ENCODE measurements at regions not wholly inside any gene's neighbourhood (a gene's known extent, or its start where the extent isn't known, plus 50 kb on each side); places are given as distances from the start of the nearest gene placed in this dataset.

GRCh38 chr1:191857600-191857999 lies 300.7 kb upstream of the RGS18 start:
- H3K36me3 ChIP-seq (ENCODE audit: control insufficient read depth, insufficient read depth, low read length): no peaks in the 10 kb centered on the region
- H3K27me3 ChIP-seq (ENCODE audit: control insufficient read depth, insufficient read depth, low read length): no peaks in the 10 kb centered on the region
- Mint-ChIP-seq H3K4me3 (no peak overlapping the region), H3K4me1 (no peaks in the 10 kb centered on the region), H3K27me3 (ENCODE audit: low read depth in 2 of 2) (no peaks in the 10 kb centered on the region), H3K9me3 (peaks cover 11 to 16% of the 10 kb centered on the region in 2 donors), H3K36me3 (peaks cover 18% of the 10 kb centered on the region), H3K27ac (no peak overlapping the region)
- DNase-seq: no peak
- no CpG with 5 or more reads among the region's 1 CpG for WGBS (ENCODE audit: insufficient coverage)
- intact Hi-C loops (cut with micrococcal nuclease): no loop called here
- no peaks in the 10 kb centered on the region for H3K4me1 ChIP-seq (ENCODE audit: control insufficient read depth, insufficient read depth, low read length)
- no peak for ATAC-seq
- no peaks in the 10 kb centered on the region for H3K9me3 ChIP-seq (ENCODE audit: control insufficient read depth, insufficient read depth, low read length)
- H3K4me3 ChIP-seq (ENCODE audit: low read length): no peak overlapping the region
- no peak for TF ChIP-seq CTCF (IDR thresholded peaks at IDR 0.05)
- H3K27ac ChIP-seq (ENCODE audit: low read length): no peak overlapping the region

GRCh38 chr1:191865479-191865878 lies 292.8 kb upstream of the RGS18 start:
- no peak for ATAC-seq
- Histone ChIP-seq H3K36me3 (ENCODE audit: control insufficient read depth, insufficient read depth, low read length) (no peaks in the 10 kb centered on the region), H3K4me3 (ENCODE audit: low read length) (no peak overlapping the region), H3K4me1 (ENCODE audit: control insufficient read depth, insufficient read depth, low read length) (no peaks in the 10 kb centered on the region), H3K9me3 (ENCODE audit: control insufficient read depth, insufficient read depth, low read length) (no peaks in the 10 kb centered on the region), H3K27ac (ENCODE audit: low read length) (no peak overlapping the region), H3K27me3 (ENCODE audit: control insufficient read depth, insufficient read depth, low read length) (no peaks in the 10 kb centered on the region)
- no peaks in the 10 kb centered on the region for H3K27me3 Mint-ChIP-seq (ENCODE audit: low read depth in 2 of 2)
- H3K4me1 Mint-ChIP-seq: no peaks in the 10 kb centered on the region
- no peak overlapping the region for H3K4me3 Mint-ChIP-seq
- no peak for DNase-seq
- no peak for TF ChIP-seq CTCF (IDR thresholded peaks at IDR 0.05)
- peaks cover 15 to 21% of the 10 kb centered on the region in 2 donors for H3K9me3 Mint-ChIP-seq
- intact Hi-C loops (cut with micrococcal nuclease): no loop called here
- 78% methylated on average over 5 of the region's 6 CpGs for WGBS (ENCODE audit: insufficient coverage)
- no peak overlapping the region for H3K27ac Mint-ChIP-seq
- H3K36me3 Mint-ChIP-seq: peaks cover 13% of the 10 kb centered on the region

GRCh38 chr1:191866155-191866554 lies 292.1 kb upstream of the RGS18 start:
- Histone ChIP-seq H3K9me3 (ENCODE audit: control insufficient read depth, insufficient read depth, low read length) (peaks cover 1% of the 10 kb centered on the region), H3K27me3 (ENCODE audit: control insufficient read depth, insufficient read depth, low read length) (no peaks in the 10 kb centered on the region), H3K4me3 (ENCODE audit: low read length) (no peak overlapping the region), H3K36me3 (ENCODE audit: control insufficient read depth, insufficient read depth, low read length) (no peaks in the 10 kb centered on the region), H3K4me1 (ENCODE audit: control insufficient read depth, insufficient read depth, low read length) (no peaks in the 10 kb centered on the region), H3K27ac (ENCODE audit: low read length) (no peak overlapping the region)
- H3K9me3 Mint-ChIP-seq: peaks cover 14 to 21% of the 10 kb centered on the region in 2 donors
- DNase-seq (no peak), ATAC-seq (no peak)
- no CpG with 5 or more reads among the region's 2 CpGs for WGBS (ENCODE audit: insufficient coverage)
- no peaks in the 10 kb centered on the region for H3K4me1 Mint-ChIP-seq
- intact Hi-C loops (cut with micrococcal nuclease): no loop called here
- peaks cover 9% of the 10 kb centered on the region for H3K36me3 Mint-ChIP-seq
- TF ChIP-seq CTCF (IDR thresholded peaks at IDR 0.05): no peak
- H3K27me3 Mint-ChIP-seq (ENCODE audit: low read depth in 2 of 2): no peaks in the 10 kb centered on the region
- no peak overlapping the region for H3K4me3 Mint-ChIP-seq
- H3K27ac Mint-ChIP-seq: no peak overlapping the region

GRCh38 chr1:191869790-191870312 lies 288.4 kb upstream of the RGS18 start:
- no peaks in the 10 kb centered on the region for H3K27me3 ChIP-seq (ENCODE audit: control insufficient read depth, insufficient read depth, low read length)
- H3K4me3 Mint-ChIP-seq: no peak overlapping the region
- peaks cover 11% of the 10 kb centered on the region for H3K9me3 ChIP-seq (ENCODE audit: control insufficient read depth, insufficient read depth, low read length)
- H3K36me3 Mint-ChIP-seq: no peaks in the 10 kb centered on the region
- peaks cover 2% of the 10 kb centered on the region in 2 donors for H3K9me3 Mint-ChIP-seq
- ATAC-seq (no peak), DNase-seq (no peak)
- H3K4me1 ChIP-seq (ENCODE audit: control insufficient read depth, insufficient read depth, low read length): no peaks in the 10 kb centered on the region
- no peak overlapping the region for H3K27ac Mint-ChIP-seq
- 76% methylated on average over 2 of the region's 3 CpGs for WGBS (ENCODE audit: insufficient coverage)
- no peak overlapping the region for H3K4me3 ChIP-seq (ENCODE audit: low read length)
- H3K36me3 ChIP-seq (ENCODE audit: control insufficient read depth, insufficient read depth, low read length): no peaks in the 10 kb centered on the region
- intact Hi-C loops (cut with micrococcal nuclease): no loop called here
- no peak for TF ChIP-seq CTCF (IDR thresholded peaks at IDR 0.05)
- no peaks in the 10 kb centered on the region for H3K4me1 Mint-ChIP-seq
- no peak overlapping the region for H3K27ac ChIP-seq (ENCODE audit: low read length)
- no peaks in the 10 kb centered on the region for H3K27me3 Mint-ChIP-seq (ENCODE audit: low read depth in 2 of 2)

Measured in natural killer cell (primary cell).